ENCODE measurements at regions not wholly inside any gene's neighbourhood (a gene's known extent, or its start where the extent isn't known, plus 50 kb on each side); places are given as distances from the start of the nearest gene placed in this dataset.

- no peak for TF ChIP-seq Cebpa-rat (IDR thresholded peaks at IDR 0.05)
- no peak overlapping the region for H3K9ac ChIP-seq
- H3K9me3 ChIP-seq (replicated peaks in 1 of 11): no peaks in the 10 kb centered on the region
- H3K27me3 ChIP-seq: no peaks in the 10 kb centered on the region
- no peaks in the 10 kb centered on the region for H3K36me3 ChIP-seq
- H3K4me2 ChIP-seq: no peak overlapping the region
- H3K4me3 ChIP-seq: no peak overlapping the region
- no peak overlapping the region for H3K27ac ChIP-seq
- H4K20me1 ChIP-seq: no peaks in the 10 kb centered on the region
- peaks cover 0 to 12% (median 0%) of the 10 kb centered on the region in 10 experiments; a peak in 5 of 20 replicates for H3K4me1 ChIP-seq
Measured at GRCh38 chr13:66137384-66137783, 1092.8 kb downstream of the PCDH9 start.

GRCh38 chr13:66128692-66129269 is 1101.4 kb downstream of the PCDH9 start:
- no peak overlapping the region; a peak in 1 of 22 replicates for H3K4me2 ChIP-seq
- H3K4me3 ChIP-seq: no peak overlapping the region
- H3K27ac ChIP-seq: no peak overlapping the region
- no peaks in the 10 kb centered on the region for H3K36me3 ChIP-seq
- H4K20me1 ChIP-seq: no peaks in the 10 kb centered on the region
- no peak overlapping the region for H3K9ac ChIP-seq
- no peak for TF ChIP-seq Cebpa-rat (IDR thresholded peaks at IDR 0.05)
- peaks cover 0 to 8% (median 0%) of the 10 kb centered on the region in 10 experiments; a peak in 2 of 20 replicates for H3K4me1 ChIP-seq
- no peaks in the 10 kb centered on the region for H3K9me3 ChIP-seq (replicated peaks in 1 of 11)
- H3K27me3 ChIP-seq: no peaks in the 10 kb centered on the region

- Histone ChIP-seq H3K27me3 (no peaks in the 10 kb centered on the region), H3K9me3 (replicated peaks in 1 of 11) (no peaks in the 10 kb centered on the region), H3K36me3 (no peaks in the 10 kb centered on the region), H3K27ac (no peak overlapping the region), H4K20me1 (no peaks in the 10 kb centered on the region), H3K4me2 (no peak overlapping the region; a peak in 1 of 22 replicates), H3K4me1 (peaks cover 0 to 8% (median 0%) of the 10 kb centered on the region in 10 experiments; a peak in 2 of 20 replicates), H3K4me3 (no peak overlapping the region), H3K9ac (no peak overlapping the region)
- TF ChIP-seq Cebpa-rat (IDR thresholded peaks at IDR 0.05): no peak
Measured at GRCh38 chr13:66128201-66128600, 1101.9 kb downstream of the PCDH9 start.

- H3K36me3 ChIP-seq: no peaks in the 10 kb centered on the region
Measured at GRCh38 chr13:66117563-66117962, 1112.6 kb downstream of the PCDH9 start.

GRCh38 chr13:66113882-66114526 is 1116.1 kb downstream of the PCDH9 start:
- no peaks in the 10 kb centered on the region for H3K36me3 ChIP-seq
- H3K27me3 ChIP-seq: no peaks in the 10 kb centered on the region
- H3K4me1 ChIP-seq: no peaks in the 10 kb centered on the region
- no peak overlapping the region for H3K4me3 ChIP-seq
- no peaks in the 10 kb centered on the region for H3K9me3 ChIP-seq (replicated peaks in 1 of 11)
- TF ChIP-seq Cebpa-rat (IDR thresholded peaks at IDR 0.05): no peak
- no peak overlapping the region for H3K9ac ChIP-seq
- no peak overlapping the region for H3K27ac ChIP-seq
- H4K20me1 ChIP-seq: no peaks in the 10 kb centered on the region
- no peak overlapping the region for H3K4me2 ChIP-seq

More at GRCh38 chr13:66117563-66117962, 1112.6 kb downstream of the PCDH9 start:
- Histone ChIP-seq H3K9me3 (replicated peaks in 1 of 11) (no peaks in the 10 kb centered on the region), H3K4me1 (no peaks in the 10 kb centered on the region), H3K27me3 (no peaks in the 10 kb centered on the region), H3K27ac (no peak overlapping the region), H3K9ac (no peak overlapping the region), H3K4me3 (no peak overlapping the region), H4K20me1 (no peaks in the 10 kb centered on the region), H3K4me2 (no peak overlapping the region)
- no peak for TF ChIP-seq Cebpa-rat (IDR thresholded peaks at IDR 0.05)

- H3K4me3 ChIP-seq: no peak overlapping the region
- no peaks in the 10 kb centered on the region for H3K9me3 ChIP-seq (replicated peaks in 1 of 11)
- no peak overlapping the region for H3K9ac ChIP-seq
- no peak overlapping the region for H3K27ac ChIP-seq
- no peaks in the 10 kb centered on the region for H4K20me1 ChIP-seq
- no peaks in the 10 kb centered on the region for H3K4me1 ChIP-seq
- no peak for TF ChIP-seq Cebpa-rat (IDR thresholded peaks at IDR 0.05)
- H3K36me3 ChIP-seq: no peaks in the 10 kb centered on the region
- H3K27me3 ChIP-seq: no peaks in the 10 kb centered on the region
- H3K4me2 ChIP-seq: no peak overlapping the region
Measured at GRCh38 chr13:66111628-66112027, 1118.5 kb downstream of the PCDH9 start.

GRCh38 chr13:66106246-66106645 is 1123.9 kb downstream of the PCDH9 start:
- no peak overlapping the region for H3K4me2 ChIP-seq
- no peaks in the 10 kb centered on the region for H3K4me1 ChIP-seq
- H3K4me3 ChIP-seq: no peak overlapping the region
- H3K27ac ChIP-seq: no peak overlapping the region
- TF ChIP-seq Cebpa-rat (IDR thresholded peaks at IDR 0.05): no peak
- no peaks in the 10 kb centered on the region for H3K36me3 ChIP-seq
- no peaks in the 10 kb centered on the region for H3K27me3 ChIP-seq
- no peaks in the 10 kb centered on the region for H3K9me3 ChIP-seq (replicated peaks in 1 of 11)
- H4K20me1 ChIP-seq: no peaks in the 10 kb centered on the region
- no peak overlapping the region for H3K9ac ChIP-seq

GRCh38 chr13:66102864-66103263 is 1127.3 kb downstream of the PCDH9 start:
- Histone ChIP-seq H3K27me3 (no peaks in the 10 kb centered on the region), H3K4me1 (no peaks in the 10 kb centered on the region), H3K36me3 (no peaks in the 10 kb centered on the region), H3K27ac (no peak overlapping the region), H3K9ac (no peak overlapping the region), H3K9me3 (replicated peaks in 1 of 11) (no peaks in the 10 kb centered on the region), H3K4me2 (no peak overlapping the region), H4K20me1 (no peaks in the 10 kb centered on the region), H3K4me3 (no peak overlapping the region)
- no peak for TF ChIP-seq Cebpa-rat (IDR thresholded peaks at IDR 0.05)

- H3K9me3 ChIP-seq (replicated peaks in 1 of 11): peaks cover 0 to 2% (median 0%) of the 10 kb centered on the region in 11 experiments; a peak in 2 of 22 replicates
- H3K27ac ChIP-seq: no peak overlapping the region
- H3K4me3 ChIP-seq: no peak overlapping the region
- no peaks in the 10 kb centered on the region for H3K27me3 ChIP-seq
- no peaks in the 10 kb centered on the region for H3K36me3 ChIP-seq
- H3K4me2 ChIP-seq: no peak overlapping the region
- H3K4me1 ChIP-seq: no peaks in the 10 kb centered on the region
- H3K9ac ChIP-seq: no peak overlapping the region
- no peak for TF ChIP-seq Cebpa-rat (IDR thresholded peaks at IDR 0.05)
- H4K20me1 ChIP-seq: no peaks in the 10 kb centered on the region
Measured at GRCh38 chr13:66099825-66100224, 1130.3 kb downstream of the PCDH9 start.
